ENCODE measurements at regions not wholly inside any gene's neighbourhood (a gene's known extent, or its start where the extent isn't known, plus 50 kb on each side); places are given as distances from the start of the nearest gene placed in this dataset.

DNA sequence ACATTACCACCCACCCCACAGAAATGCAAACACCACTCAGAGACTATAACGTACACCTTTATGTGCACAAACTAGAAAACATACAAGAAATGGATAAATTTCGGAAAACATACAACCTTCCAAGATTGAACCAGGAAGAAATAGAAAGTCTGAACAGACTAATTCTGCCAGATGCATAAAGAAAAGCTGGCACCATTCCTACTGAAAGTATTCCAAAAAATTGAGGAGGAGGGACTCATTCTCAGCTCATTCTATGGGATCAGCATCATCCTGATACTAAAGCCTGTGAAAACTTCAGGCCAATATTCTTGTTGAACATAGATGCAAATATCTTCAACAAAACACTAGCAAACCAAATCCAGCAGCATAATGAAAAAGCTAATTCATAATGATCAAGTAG is 115.1 kb upstream of the CD180 start:
- Mint-ChIP-seq H3K4me1 (ENCODE audit: unreplicated experiment) (peaks cover 33% of the 10 kb centered on the region), H3K4me3 (ENCODE audit: unreplicated experiment) (no peak overlapping the region), H3K9me3 (ENCODE audit: unreplicated experiment) (peaks cover 10% of the 10 kb centered on the region), H3K27me3 (ENCODE audit: unreplicated experiment) (no peaks in the 10 kb centered on the region), H3K27ac (ENCODE audit: unreplicated experiment) (no peak overlapping the region), H3K36me3 (ENCODE audit: unreplicated experiment) (no peaks in the 10 kb centered on the region)
- DNase-seq (ENCODE audit: extremely low spot score, unreplicated experiment), result no peak
- TF ChIP-seq CTCF (IDR thresholded peaks at IDR 0.05), result no peak

- H3K36me3 Mint-ChIP-seq (ENCODE audit: unreplicated experiment), result no peaks in the 10 kb centered on the region
- TF ChIP-seq CTCF (IDR thresholded peaks at IDR 0.05), result no peak
- peaks cover 38% of the 10 kb centered on the region for H3K4me1 Mint-ChIP-seq (ENCODE audit: unreplicated experiment)
- H3K27me3 Mint-ChIP-seq (ENCODE audit: unreplicated experiment), result no peaks in the 10 kb centered on the region
- H3K27ac Mint-ChIP-seq (ENCODE audit: unreplicated experiment), result no peak overlapping the region
- DNase-seq (ENCODE audit: extremely low spot score, unreplicated experiment), result no peak
- H3K9me3 Mint-ChIP-seq (ENCODE audit: unreplicated experiment), result peaks cover 10% of the 10 kb centered on the region
- H3K4me3 Mint-ChIP-seq (ENCODE audit: unreplicated experiment), result no peak overlapping the region
These were observed 114.6 kb upstream of the CD180 start for GRCh38 chr5:67311208-67311607.

DNA sequence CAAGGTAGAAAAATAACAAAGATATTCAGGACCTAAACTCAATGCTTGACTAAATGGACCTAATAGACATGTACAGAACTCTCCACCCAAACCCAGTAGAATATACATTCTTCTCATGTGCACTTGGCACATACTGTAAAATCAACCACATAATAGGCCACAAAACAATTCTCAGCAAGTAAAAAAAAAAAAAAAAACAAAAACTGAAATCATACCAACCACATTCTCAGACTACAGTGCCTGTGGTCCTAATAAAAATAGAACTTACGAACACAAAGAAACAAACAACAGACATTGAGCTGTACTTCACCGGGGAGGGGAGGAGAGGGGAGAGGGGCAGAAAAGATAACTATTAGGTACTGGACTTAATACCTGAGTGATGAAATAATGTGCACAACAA is 114.1 kb upstream of the CD180 start:
- no peak for TF ChIP-seq CTCF (IDR thresholded peaks at IDR 0.05)
- no peak for DNase-seq (ENCODE audit: extremely low spot score, unreplicated experiment)
- Mint-ChIP-seq H3K9me3 (ENCODE audit: unreplicated experiment) (peaks cover 10% of the 10 kb centered on the region), H3K4me3 (ENCODE audit: unreplicated experiment) (no peak overlapping the region), H3K36me3 (ENCODE audit: unreplicated experiment) (no peaks in the 10 kb centered on the region), H3K4me1 (ENCODE audit: unreplicated experiment) (peaks cover 38% of the 10 kb centered on the region), H3K27me3 (ENCODE audit: unreplicated experiment) (no peaks in the 10 kb centered on the region), H3K27ac (ENCODE audit: unreplicated experiment) (no peak overlapping the region)

- no peak for DNase-seq (ENCODE audit: extremely low spot score, unreplicated experiment)
- Mint-ChIP-seq H3K27me3 (ENCODE audit: unreplicated experiment) (no peaks in the 10 kb centered on the region), H3K4me1 (ENCODE audit: unreplicated experiment) (peaks cover 38% of the 10 kb centered on the region), H3K36me3 (ENCODE audit: unreplicated experiment) (no peaks in the 10 kb centered on the region), H3K9me3 (ENCODE audit: unreplicated experiment) (peaks cover 10% of the 10 kb centered on the region), H3K27ac (ENCODE audit: unreplicated experiment) (no peak overlapping the region), H3K4me3 (ENCODE audit: unreplicated experiment) (no peak overlapping the region)
- no peak for TF ChIP-seq CTCF (IDR thresholded peaks at IDR 0.05)
These were observed 113.6 kb upstream of the CD180 start for GRCh38 chr5:67310169-67310568.

DNA sequence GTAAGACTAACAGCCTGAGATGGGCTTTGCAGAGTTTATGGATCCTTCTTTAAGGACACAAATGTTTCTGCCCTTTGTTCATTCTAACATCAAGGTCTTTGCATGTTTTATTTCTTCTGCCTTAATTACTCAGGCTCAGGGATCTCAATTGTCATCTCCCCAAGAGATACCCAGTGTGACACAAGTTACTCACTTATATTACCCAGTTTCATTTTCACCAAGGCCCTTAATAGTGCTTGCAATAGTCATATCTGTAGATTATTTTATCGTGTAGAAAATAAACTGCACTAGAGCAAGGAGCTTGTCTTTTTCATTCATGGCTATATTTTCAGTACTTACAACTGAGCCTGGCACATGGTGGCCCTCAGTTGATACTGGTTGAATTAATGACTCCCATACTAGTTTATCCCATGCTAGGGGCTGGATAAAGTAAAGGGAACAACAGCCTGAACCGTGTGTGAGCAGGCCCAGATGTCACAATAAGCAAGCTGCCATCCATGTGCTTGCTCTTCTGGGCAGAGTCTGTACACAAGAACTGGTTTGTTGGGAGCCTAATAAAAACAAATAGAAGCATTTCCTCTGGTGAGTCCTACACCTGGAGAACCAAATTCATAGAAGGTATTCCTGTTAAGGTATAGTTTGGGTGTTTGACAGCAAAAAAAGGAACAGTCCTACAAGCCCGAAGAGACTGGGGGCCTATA is 112.5 kb upstream of the CD180 start:
- Mint-ChIP-seq H3K4me3 (ENCODE audit: unreplicated experiment) (no peak overlapping the region), H3K27ac (ENCODE audit: unreplicated experiment) (no peak overlapping the region), H3K27me3 (ENCODE audit: unreplicated experiment) (no peaks in the 10 kb centered on the region), H3K9me3 (ENCODE audit: unreplicated experiment) (peaks cover 10% of the 10 kb centered on the region), H3K36me3 (ENCODE audit: unreplicated experiment) (no peaks in the 10 kb centered on the region), H3K4me1 (ENCODE audit: unreplicated experiment) (peaks cover 37% of the 10 kb centered on the region)
- no peak for DNase-seq (ENCODE audit: extremely low spot score, unreplicated experiment)
- TF ChIP-seq CTCF (IDR thresholded peaks at IDR 0.05), result no peak

Data from osteocyte (in vitro differentiated cells).